ENCODE measurements at regions not wholly inside any gene's neighbourhood (a gene's known extent, or its start where the extent isn't known, plus 50 kb on each side); places are given as distances from the start of the nearest gene placed in this dataset.

DNA sequence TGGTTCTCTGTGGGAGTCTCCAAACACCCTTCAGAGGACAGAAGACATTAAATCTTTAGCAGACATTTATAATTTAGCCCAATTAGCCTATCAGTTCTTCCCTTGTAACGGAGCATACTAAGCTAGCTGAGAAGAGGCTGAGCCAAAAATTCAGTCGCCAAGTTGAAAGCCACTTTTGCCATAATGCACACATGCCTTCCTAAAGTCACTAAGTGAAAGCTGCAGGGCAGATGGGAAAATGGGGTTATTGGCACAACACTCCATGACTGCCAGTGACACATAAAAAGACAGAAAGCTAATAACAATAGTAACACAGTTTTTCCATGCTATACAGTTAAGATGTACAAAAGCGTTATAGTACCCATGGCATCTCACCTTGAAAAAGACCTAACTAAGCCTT, 176.2 kb downstream of the DIRAS2 start:
- Histone ChIP-seq H3K79me2 (ENCODE audit: control insufficient read depth, insufficient read depth, low read length) (no peaks in the 10 kb centered on the region), H3K4me1 (ENCODE audit: control insufficient read depth, insufficient read depth, low read length) (no peaks in the 10 kb centered on the region), H3K4me3 (no peak overlapping the region), H4K20me1 (ENCODE audit: control insufficient read depth, insufficient read depth) (no peaks in the 10 kb centered on the region), H3K36me3 (ENCODE audit: control insufficient read depth in 2 of 2, insufficient read depth in 2 of 2, low read length in 1 of 2) (no peaks in the 10 kb centered on the region), H2AFZ (ENCODE audit: control insufficient read depth, low read depth, low read length) (no peak overlapping the region), H3K27me3 (replicated peaks in 1 of 2; ENCODE audit: control insufficient read depth in 2 of 2, insufficient read depth in 2 of 2, low read length in 1 of 2) (no peaks in the 10 kb centered on the region; a peak in 2 of 4 replicates), H3K9me3 (replicated peaks; ENCODE audit: control insufficient read depth, insufficient read depth, low read length) (no peaks in the 10 kb centered on the region), H3K4me2 (ENCODE audit: control insufficient read depth, insufficient read depth) (no peak overlapping the region), H3K27ac (ENCODE audit: control insufficient read depth, insufficient read depth) (no peak overlapping the region), H3K9ac (ENCODE audit: control insufficient read depth, insufficient read depth, low read length) (no peak overlapping the region)
- DNase-seq (ENCODE audit: low read depth, low spot score) (no peak), FAIRE-seq (no peak), ATAC-seq (no peak)
- BruUV-seq (replicated peaks) = no TSS peak
- CTCF ChIA-PET = interaction anchor here (0.7 kb wide), 1 partner anchor 74 kb away, joined by 5 read pairs; no protein-coding TSS in a partner anchor
- RAD21 ChIA-PET (ENCODE audit: unreplicated experiment) = no interaction called here
- 60% methylated on average over 3 of the region's 3 CpGs for WGBS (ENCODE audit: insufficient coverage, insufficient replicate concordance, low lambda C conversion rate, missing lambda C conversion rate)
- in situ Hi-C loops (cut with MboI) (no loop called here), intact Hi-C loops (cut with micrococcal nuclease; ENCODE audit: unreplicated experiment) (no loop called here)
- TF ChIP-seq RBBP5 (conservative IDR thresholded peaks at IDR 0.05) (no peak), SUPT20H (IDR thresholded peaks at IDR 0.05; ENCODE audit: borderline replicate concordance, control insufficient read depth, low read depth, low read length) (no peak), NKRF (conservative IDR thresholded peaks at IDR 0.05) (no peak), KAT2A (conservative IDR thresholded peaks at IDR 0.05; ENCODE audit: control insufficient read depth, low read depth, low read length) (no peak), CBX5 (IDR thresholded peaks at IDR 0.05; ENCODE audit: low read depth) (no peak), WRNIP1 (IDR thresholded peaks at IDR 0.05; ENCODE audit: borderline replicate concordance, low read depth, low read length) (no peak), TARDBP (IDR thresholded peaks at IDR 0.05; ENCODE audit: borderline replicate concordance) (no peak), BACH1 (IDR thresholded peaks at IDR 0.05; ENCODE audit: borderline replicate concordance) (no peak), TCF12 (IDR thresholded peaks at IDR 0.05; ENCODE audit: low read depth, low read length) (no peak), ZSCAN29 (IDR thresholded peaks at IDR 0.05) (no peak), ZBTB40 (IDR thresholded peaks at IDR 0.05; ENCODE audit: borderline replicate concordance) (no peak), ETV6 (conservative IDR thresholded peaks at IDR 0.05 in 1 of 2, IDR thresholded peaks at IDR 0.05 in 1 of 2; ENCODE audit: borderline replicate concordance in 1 of 2, low read depth in 1 of 2) (no peak), NFYA (IDR thresholded peaks at IDR 0.05; ENCODE audit: borderline replicate concordance, low read depth, low read length) (no peak), LARP7 (IDR thresholded peaks at IDR 0.05) (no peak), PML (IDR thresholded peaks at IDR 0.05; ENCODE audit: low read length) (no peak), NFXL1 (IDR thresholded peaks at IDR 0.05; ENCODE audit: borderline replicate concordance) (no peak), MEF2B (IDR thresholded peaks at IDR 0.05; ENCODE audit: partially characterized antibody, poor library complexity, severe bottlenecking) (no peak), SREBF2 (IDR thresholded peaks at IDR 0.05; ENCODE audit: low read length) (no peak)
- TF ChIP-seq, protein P1, sequence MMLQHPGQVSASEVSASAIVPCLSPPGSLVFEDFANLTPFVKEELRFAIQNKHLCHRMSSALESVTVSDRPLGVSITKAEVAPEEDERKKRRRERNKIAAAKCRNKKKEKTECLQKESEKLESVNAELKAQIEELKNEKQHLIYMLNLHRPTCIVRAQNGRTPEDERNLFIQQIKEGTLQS (IDR thresholded peaks at IDR 0.05; ENCODE audit: borderline replicate concordance, extremely low read depth, low read depth, low read length) = no peak
- POLR2A ChIA-PET = no interaction called here
- SMC1A ChIA-PET (ENCODE audit: uncharacterized antibody, unreplicated experiment) = no interaction called here
